ENCODE measurements at regions not wholly inside any gene's neighbourhood (a gene's known extent, or its start where the extent isn't known, plus 50 kb on each side); places are given as distances from the start of the nearest gene placed in this dataset.

DNA sequence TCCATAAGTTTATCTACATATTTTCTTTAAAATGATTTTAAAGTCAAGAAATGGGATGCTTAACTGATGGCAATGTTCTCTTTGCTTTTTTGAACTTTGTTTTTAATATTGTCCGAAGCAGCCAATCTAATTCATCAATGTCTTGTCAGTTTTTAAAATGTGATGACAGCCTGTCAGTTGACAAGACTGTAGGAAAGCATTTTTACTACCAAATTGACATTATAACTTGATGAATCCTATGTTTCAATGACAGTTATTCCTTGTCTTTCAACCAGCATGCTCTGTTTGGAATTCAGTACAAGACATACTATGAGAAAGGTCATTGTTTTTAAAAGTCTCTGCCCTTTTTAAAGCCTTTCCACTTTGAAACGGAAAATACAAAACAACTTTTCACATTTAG, 1073.2 kb downstream of the TMTC2 start:
- ChIA-PET CTCF (no interaction called here), POLR2A (ENCODE audit: unreplicated experiment) (no interaction called here)
- H3K9me3 ChIP-seq (ENCODE audit: control insufficient read depth, insufficient read depth, low read length), result peaks cover 5% of the 10 kb centered on the region; the same call in 1 of the 2 replicates
- H3K27ac ChIP-seq (ENCODE audit: insufficient read depth, low read length), result no peak overlapping the region
- DNase-seq (no peak), ATAC-seq (ENCODE audit: low read depth) (no peak)
- TF ChIP-seq POLR2A (IDR thresholded peaks at IDR 0.05; ENCODE audit: low read depth, low read length) (no peak), RAD21 (IDR thresholded peaks at IDR 0.05; ENCODE audit: low read length) (no peak), RCOR1 (IDR thresholded peaks at IDR 0.05; ENCODE audit: insufficient replicate concordance, low read length) (no peak), MXI1 (IDR thresholded peaks at IDR 0.05; ENCODE audit: borderline replicate concordance, low read depth, low read length) (no peak), CHD1 (IDR thresholded peaks at IDR 0.05; ENCODE audit: low read depth, low read length) (no peak), CEBPB (IDR thresholded peaks at IDR 0.05; ENCODE audit: low read depth, low read length) (no peak), NFE2L2 (IDR thresholded peaks at IDR 0.05; ENCODE audit: low read depth, low read length) (no peak), FOS (IDR thresholded peaks at IDR 0.05; ENCODE audit: low read depth, low read length) (no peak), MAFK (IDR thresholded peaks at IDR 0.05; ENCODE audit: low read depth, low read length) (no peak), RFX5 (IDR thresholded peaks at IDR 0.05; ENCODE audit: low read depth, low read length) (no peak), MAZ (IDR thresholded peaks at IDR 0.05; ENCODE audit: borderline replicate concordance, low read depth, low read length) (no peak), BHLHE40 (IDR thresholded peaks at IDR 0.05; ENCODE audit: low read depth, low read length) (no peak), SMC3 (IDR thresholded peaks at IDR 0.05; ENCODE audit: low read depth, low read length) (no peak)
- TF ChIP-seq, protein P1, sequence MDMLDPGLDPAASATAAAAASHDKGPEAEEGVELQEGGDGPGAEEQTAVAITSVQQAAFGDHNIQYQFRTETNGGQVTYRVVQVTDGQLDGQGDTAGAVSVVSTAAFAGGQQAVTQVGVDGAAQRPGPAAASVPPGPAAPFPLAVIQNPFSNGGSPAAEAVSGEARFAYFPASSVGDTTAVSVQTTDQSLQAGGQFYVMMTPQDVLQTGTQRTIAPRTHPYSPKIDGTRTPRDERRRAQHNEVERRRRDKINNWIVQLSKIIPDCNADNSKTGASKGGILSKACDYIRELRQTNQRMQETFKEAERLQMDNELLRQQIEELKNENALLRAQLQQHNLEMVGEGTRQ (IDR thresholded peaks at IDR 0.05; ENCODE audit: low read depth, low read length), result no peak
- TF ChIP-seq, protein P2, sequence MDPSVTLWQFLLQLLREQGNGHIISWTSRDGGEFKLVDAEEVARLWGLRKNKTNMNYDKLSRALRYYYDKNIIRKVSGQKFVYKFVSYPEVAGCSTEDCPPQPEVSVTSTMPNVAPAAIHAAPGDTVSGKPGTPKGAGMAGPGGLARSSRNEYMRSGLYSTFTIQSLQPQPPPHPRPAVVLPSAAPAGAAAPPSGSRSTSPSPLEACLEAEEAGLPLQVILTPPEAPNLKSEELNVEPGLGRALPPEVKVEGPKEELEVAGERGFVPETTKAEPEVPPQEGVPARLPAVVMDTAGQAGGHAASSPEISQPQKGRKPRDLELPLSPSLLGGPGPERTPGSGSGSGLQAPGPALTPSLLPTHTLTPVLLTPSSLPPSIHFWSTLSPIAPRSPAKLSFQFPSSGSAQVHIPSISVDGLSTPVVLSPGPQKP (IDR thresholded peaks at IDR 0.05; ENCODE audit: borderline replicate concordance, low read depth, low read length), result no peak
- TF ChIP-seq, protein P3, sequence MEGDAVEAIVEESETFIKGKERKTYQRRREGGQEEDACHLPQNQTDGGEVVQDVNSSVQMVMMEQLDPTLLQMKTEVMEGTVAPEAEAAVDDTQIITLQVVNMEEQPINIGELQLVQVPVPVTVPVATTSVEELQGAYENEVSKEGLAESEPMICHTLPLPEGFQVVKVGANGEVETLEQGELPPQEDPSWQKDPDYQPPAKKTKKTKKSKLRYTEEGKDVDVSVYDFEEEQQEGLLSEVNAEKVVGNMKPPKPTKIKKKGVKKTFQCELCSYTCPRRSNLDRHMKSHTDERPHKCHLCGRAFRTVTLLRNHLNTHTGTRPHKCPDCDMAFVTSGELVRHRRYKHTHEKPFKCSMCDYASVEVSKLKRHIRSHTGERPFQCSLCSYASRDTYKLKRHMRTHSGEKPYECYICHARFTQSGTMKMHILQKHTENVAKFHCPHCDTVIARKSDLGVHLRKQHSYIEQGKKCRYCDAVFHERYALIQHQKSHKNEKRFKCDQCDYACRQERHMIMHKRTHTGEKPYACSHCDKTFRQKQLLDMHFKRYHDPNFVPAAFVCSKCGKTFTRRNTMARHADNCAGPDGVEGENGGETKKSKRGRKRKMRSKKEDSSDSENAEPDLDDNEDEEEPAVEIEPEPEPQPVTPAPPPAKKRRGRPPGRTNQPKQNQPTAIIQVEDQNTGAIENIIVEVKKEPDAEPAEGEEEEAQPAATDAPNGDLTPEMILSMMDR (conservative IDR thresholded peaks at IDR 0.05; ENCODE audit: low read depth, low read length), result no peak
- H3K36me3 ChIP-seq (ENCODE audit: control insufficient read depth, insufficient read depth, low read length), result no peaks in the 10 kb centered on the region
- no peak overlapping the region for H3K9ac ChIP-seq (ENCODE audit: low read depth, low read length)
- H3K23ac ChIP-seq (ENCODE audit: low read depth, low read length), result no peak overlapping the region
- no peak overlapping the region for H4K91ac ChIP-seq (ENCODE audit: insufficient read depth, low read depth, low read length)
- H4K20me1 ChIP-seq (ENCODE audit: insufficient read depth, low read length), result no peaks in the 10 kb centered on the region
- H2BK5ac ChIP-seq (ENCODE audit: low read depth, low read length, poor library complexity, severe bottlenecking), result no peak overlapping the region
- H3K4me2 ChIP-seq (ENCODE audit: low read depth, low read length), result no peak overlapping the region
- H2BK20ac ChIP-seq (ENCODE audit: low read depth, low read length), result no peak overlapping the region
- no peaks in the 10 kb centered on the region for H3K27me3 ChIP-seq (ENCODE audit: control insufficient read depth, insufficient read depth, low read length)
- no peak overlapping the region for H3K4ac ChIP-seq (ENCODE audit: low read depth, low read length)
- H2BK15ac ChIP-seq (ENCODE audit: low read depth, low read length), result no peak overlapping the region
- no peak overlapping the region for H2BK120ac ChIP-seq (ENCODE audit: low read depth, low read length)
- no CpG with 5 or more reads among the region's 2 CpGs for WGBS, 2 experiments (ENCODE audit: extremely low coverage in 2 of 2, insufficient read length in 1 of 2)
- H3K18ac ChIP-seq (ENCODE audit: low read depth, low read length), result no peak overlapping the region
- no peak overlapping the region for H3K14ac ChIP-seq (replicated peaks; ENCODE audit: low read depth, low read length)
- H4K8ac ChIP-seq (ENCODE audit: low read depth in 2 of 2, low read length in 2 of 2), result no peak overlapping the region
- no peak overlapping the region for H2AK5ac ChIP-seq (ENCODE audit: low read depth, low read length)
- no peaks in the 10 kb centered on the region for H3K4me1 ChIP-seq (ENCODE audit: control insufficient read depth, insufficient read depth, low read length)
- H3K9me1 ChIP-seq (ENCODE audit: insufficient read depth, low read length), result no peaks in the 10 kb centered on the region
- H3K56ac ChIP-seq (ENCODE audit: extremely low read depth, insufficient read depth, low read length), result no peak overlapping the region
- dilution Hi-C loops (cut with HindIII; ENCODE audit: low sequenced_read_pairs, unreplicated experiment), result no loop called here
- BruUV-seq (replicated peaks), result no TSS peak
- H4K5ac ChIP-seq (ENCODE audit: low read depth, low read length), result no peak overlapping the region
- intact Hi-C loops (cut with micrococcal nuclease), result no loop called here
- H2AFZ ChIP-seq (replicated peaks; ENCODE audit: low read length, poor library complexity), result no peak overlapping the region
- no peaks in the 10 kb centered on the region for H3K79me1 ChIP-seq (ENCODE audit: low read depth in 1 of 2, low read length in 2 of 2)
- H3K4me3 ChIP-seq (ENCODE audit: insufficient read depth, low read depth, low read length), result no peak overlapping the region
- in situ Hi-C loops (cut with MboI; ENCODE audit: low sequenced_read_pairs), result no loop called here
- H2AK9ac ChIP-seq (replicated peaks; ENCODE audit: low read depth, low read length, poor library complexity), result no peak overlapping the region

Data from IMR-90 (cell line).